HG02943 (cell line): ENCODE measurements at regions not wholly inside any gene's neighbourhood (a gene's known extent, or its start where the extent isn't known, plus 50 kb on each side); places are given as distances from the start of the nearest gene placed in this dataset.
"Not testable (repeated sequence)": the region's sequence is repeated elsewhere in the genome, so short reads cannot be mapped to it uniquely, and the experiment has no call there.

Experiments used
- ATAC-seq: cut with Tn5 transposase; IDR thresholded peaks from one replicate; pipeline ENCODE4 v1.9.1; 2021; ENCODE audit warnings: mild to moderate bottlenecking, low read depth, moderate library complexity; ENCODE audit not compliant: unreplicated experiment

GRCh38 chr12:126936181-126936851, 1330.7 kb upstream of the TMEM132C start:
- no peak for ATAC-seq

DNA sequence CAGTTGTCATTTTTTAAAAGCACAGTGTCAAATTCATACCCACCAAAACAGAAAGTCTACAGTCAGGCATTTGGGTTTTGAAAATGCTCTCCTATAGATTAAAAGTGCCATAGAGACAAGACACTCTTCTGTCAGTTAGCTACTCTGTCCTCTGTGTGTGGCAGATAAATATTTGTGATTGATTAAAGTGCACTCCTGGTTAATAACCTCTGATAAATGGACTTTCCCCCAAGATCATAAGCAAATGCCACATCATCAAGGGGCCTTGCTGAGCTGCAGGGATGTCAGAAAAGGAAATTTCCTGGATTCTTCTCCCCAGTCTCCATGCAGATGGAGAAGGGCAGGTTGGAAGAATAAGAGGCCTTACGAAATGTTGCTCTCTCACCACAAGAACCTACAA, 1329.5 kb upstream of the TMEM132C start:
- ATAC-seq = no peak

DNA sequence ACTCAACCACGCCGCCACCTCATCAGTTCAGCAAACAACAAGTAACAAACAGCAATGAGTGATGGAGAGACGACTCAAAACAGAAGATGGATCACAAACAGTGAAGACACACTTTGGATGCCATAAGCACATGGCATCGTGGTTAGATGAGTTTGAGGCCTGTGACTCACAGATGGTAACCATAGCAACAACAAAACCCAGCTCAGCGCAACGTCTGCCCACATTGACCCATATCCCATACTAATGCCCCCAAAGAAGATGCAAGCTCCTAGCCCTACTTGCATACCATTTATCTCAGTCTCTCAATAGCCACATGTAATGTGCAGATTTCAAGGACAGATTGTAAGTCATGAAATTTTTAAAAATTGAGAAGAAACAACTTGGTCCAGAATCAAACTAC, 1322.3 kb upstream of the TMEM132C start:
- no peak for ATAC-seq

- not testable (repeated sequence) for ATAC-seq
These were observed 1320.0 kb upstream of the TMEM132C start for GRCh38 chr12:126946958-126947357.

DNA sequence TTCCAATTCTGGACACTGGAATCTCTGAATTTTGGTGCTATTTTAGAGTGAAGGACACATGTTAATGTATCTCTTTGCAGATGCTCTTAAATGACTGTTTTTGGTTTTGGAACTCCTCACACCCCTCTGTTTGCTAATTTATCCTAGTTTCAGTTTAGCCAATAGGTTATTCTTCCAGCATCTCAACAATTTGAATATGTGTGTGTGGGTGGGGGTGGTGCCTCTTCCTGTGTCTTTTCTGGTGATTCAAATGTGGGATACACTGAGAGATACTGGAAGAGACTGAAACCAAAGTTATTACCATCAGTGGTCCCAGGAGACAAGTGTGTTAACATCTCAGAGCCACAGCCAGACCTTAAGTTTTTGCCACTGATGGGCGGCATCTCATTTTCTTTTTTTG, 1317.4 kb upstream of the TMEM132C start:
- no peak for ATAC-seq

DNA sequence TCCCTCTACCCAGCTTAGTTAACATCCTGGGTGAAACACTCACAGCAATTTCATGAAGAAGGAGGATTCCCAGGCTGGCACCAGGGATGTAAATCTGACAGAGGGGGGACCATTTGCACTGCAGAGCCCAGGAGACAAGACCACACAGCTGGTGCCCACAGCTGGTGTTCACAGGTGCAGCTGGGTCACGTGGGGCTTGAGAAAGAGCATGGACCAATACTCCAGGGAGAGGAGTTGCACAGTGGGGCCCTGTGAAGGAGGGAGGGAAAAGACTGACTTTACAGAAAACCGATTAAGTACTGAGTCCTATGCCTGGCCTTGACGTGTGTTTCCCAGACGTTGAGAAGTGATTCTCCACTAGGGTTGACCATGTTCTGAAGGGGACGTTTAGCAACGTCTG, 1316.7 kb upstream of the TMEM132C start:
- ATAC-seq = no peak

GRCh38 chr12:126952096-126953007, 1314.6 kb upstream of the TMEM132C start:
- no peak for ATAC-seq

DNA sequence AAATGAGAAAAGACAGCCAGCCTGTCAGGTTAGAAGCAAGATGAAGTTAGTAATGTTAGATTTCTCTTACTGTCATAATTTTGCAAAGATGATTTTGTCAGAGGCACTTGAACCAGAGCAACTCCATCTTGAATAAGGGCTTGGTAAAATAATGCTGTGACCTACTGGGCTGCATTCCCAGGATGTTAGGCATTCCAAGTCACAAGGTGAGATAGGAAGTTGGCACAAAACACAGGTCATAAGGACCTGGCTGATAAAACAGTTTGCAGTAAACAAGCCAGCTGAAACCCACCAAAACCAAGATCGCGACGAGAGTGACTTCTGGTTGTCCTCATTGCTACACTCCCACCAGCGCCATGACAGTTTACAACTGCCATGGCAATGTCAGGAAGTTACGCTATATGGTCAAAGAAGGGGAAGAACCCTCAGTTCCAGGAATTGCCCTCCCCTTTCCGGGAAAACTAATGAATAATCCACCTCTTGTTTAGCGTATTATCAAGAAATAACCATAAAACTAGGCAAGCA, 1313.5 kb upstream of the TMEM132C start:
- ATAC-seq = no peak

DNA sequence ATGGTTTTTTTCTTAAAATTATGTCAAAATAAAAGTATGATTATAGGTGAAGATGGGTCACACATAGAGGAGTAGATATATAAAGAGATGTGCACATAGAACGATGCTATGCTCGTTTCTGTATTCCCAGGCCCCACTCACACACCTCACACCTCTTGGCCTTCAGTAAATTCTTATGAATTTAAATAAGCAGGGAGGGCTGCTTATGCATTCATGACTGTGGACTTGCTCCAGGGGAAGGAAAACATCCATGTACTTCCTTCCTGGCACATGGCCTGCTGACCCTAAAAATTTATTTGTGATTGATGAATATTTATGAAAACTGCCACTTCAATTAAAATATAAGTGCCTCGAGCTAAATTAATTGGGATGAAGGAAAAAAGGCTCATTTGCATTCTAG, 1306.7 kb upstream of the TMEM132C start:
- no peak for ATAC-seq

GRCh38 chr12:126960709-126961108, 1306.3 kb upstream of the TMEM132C start:
- no peak for ATAC-seq

DNA sequence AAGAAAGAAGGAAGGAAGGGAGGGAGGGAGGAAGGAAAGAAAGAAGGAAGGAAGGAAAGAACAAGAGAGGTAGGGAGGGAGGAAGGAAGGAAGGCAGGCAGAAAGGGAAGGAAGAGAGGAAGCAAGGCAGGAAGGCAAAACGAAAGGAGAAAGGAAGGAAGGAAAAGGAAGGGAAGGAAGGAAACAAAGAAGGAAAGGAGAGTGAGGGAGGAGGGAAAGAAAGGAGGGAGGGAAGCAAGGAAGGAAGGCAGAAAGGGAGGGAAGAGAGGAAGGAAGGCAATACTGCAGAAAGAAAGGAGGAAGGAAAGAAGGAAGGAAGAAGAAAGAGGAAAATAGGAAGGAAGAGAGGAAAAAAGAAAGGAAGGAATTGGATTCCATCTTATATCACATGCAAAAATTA, 1303.1 kb upstream of the TMEM132C start:
- no peak for ATAC-seq

- ATAC-seq = no peak
These were observed 1300.5 kb upstream of the TMEM132C start for GRCh38 chr12:126966498-126966897.

- ATAC-seq = no peak
These were observed 1299.8 kb upstream of the TMEM132C start for GRCh38 chr12:126967152-126967551.

DNA sequence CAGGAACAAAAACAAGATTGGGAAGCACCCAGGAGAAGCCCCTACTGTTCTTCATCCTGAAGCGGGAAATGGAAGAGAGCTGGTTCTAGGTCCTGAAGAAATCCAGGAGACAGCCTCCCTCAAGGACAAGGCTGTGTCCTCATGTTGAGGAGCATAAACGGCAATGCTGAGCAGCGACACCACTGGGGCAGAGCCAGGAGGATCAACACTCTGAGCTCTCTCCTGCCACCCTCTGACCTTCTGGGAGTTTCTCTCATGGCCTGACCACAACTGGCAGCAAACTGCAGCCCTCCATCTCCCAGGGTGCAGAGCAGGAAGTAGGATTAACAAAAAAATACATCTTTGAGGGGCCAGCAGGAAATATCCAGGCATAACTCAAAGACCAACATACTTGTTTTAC, 1292.2 kb upstream of the TMEM132C start:
- no peak for ATAC-seq

DNA sequence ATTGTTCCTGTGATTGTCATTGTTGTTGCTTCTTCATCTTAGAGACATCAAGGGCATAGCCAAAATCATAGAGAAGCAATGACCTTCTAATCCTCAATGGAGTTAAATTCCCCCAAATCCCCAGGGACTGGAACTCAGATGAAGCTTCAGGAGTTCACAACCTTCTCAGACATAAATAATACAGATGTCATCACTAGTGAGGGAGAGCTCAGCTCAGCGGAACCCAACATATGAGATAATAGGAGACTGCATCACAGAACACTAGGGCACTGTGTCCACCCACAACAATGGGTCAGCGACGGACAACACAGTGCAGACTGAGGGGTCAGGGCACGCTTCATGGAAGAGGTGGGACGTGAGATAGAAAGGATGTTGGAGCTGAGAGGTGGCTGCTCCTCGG, 1290.4 kb upstream of the TMEM132C start:
- ATAC-seq = no peak

DNA sequence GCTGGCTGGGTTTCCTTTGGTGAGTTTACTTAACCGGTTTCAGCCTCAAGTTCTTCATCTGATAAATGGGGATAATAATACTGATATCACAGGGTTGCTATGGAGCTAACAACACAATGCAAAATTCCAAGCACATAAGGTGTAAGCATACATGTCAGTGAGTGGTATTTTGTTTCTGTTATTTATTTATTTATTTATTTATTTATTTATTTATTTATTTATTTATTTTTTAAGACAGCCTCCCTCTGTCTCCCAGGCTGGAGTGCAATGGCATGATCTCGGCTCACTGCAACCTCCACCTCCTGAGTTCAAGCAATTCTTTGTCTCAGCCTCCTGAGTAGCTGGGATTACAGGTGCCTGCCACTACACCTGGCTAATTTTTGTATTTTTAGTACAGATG, 1287.4 kb upstream of the TMEM132C start:
- not testable (repeated sequence) for ATAC-seq

DNA sequence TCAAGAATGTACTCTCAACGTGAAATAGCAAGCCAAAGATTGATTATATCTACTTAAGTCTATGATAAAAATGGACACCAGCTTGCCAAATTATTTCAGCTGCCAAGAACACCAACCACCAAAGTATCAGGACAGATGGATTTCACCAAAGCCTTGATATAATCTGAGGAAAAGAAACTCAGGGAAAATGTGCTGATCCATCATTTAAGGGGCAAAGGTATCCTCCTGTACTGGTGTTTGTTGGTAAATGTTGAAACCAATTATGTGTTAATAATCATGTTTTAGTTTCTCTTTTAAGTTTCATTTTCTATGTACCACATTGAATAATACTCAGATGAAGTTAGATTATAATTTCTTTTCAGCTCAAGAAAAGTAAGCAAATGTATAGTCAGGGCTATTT, 1284.3 kb upstream of the TMEM132C start:
- no peak for ATAC-seq

- not testable (repeated sequence) for ATAC-seq
These were observed 1283.2 kb upstream of the TMEM132C start for GRCh38 chr12:126983735-126984134.

DNA sequence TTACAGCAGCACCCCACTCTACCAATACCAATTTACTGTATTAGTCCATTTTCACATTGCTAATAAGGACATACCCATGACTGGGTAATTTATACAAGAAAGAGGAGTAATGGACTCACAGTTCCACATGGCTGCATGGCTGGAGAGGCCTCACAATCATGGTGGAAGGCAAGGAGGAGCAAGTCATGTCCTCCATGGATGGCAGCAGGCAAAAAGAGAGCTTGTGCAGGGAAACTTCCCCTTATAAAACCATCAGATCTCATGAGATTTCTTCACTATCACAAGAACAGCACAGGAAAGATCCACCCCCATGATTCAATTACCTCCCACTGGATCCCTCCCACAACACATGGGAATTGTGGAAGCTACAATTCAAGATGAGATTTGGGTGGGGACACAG, 1281.3 kb upstream of the TMEM132C start:
- ATAC-seq = not testable (repeated sequence)

- ATAC-seq = no peak
These were observed 1277.4 kb upstream of the TMEM132C start for GRCh38 chr12:126989532-126989931.

GRCh38 chr12:126993898-126994297, 1273.1 kb upstream of the TMEM132C start:
- no peak for ATAC-seq

- ATAC-seq = no peak
These were observed 1272.4 kb upstream of the TMEM132C start for GRCh38 chr12:126994599-126994998.
